Stimulated activated naive CD8-positive, alpha-beta T cell treated with anti-CD3 and anti-CD28 coated beads, Interleukin-15, Interleukin-2, amounts not matched to agents 100 U/mL and 50 U/mL, for 24 hours (primary cell): ENCODE measurements at regions not wholly inside any gene's neighbourhood (a gene's known extent, or its start where the extent isn't known, plus 50 kb on each side); places are given as distances from the start of the nearest gene placed in this dataset.

Source experiments
- ATAC-seq: fragments of 150-1000 bp; cut with Tn5 transposase; one replicate; pipeline ENCODE4 v1.10.0; 2021
- DNase-seq: peaks from one replicate; pipeline ENCODE4 v3.0.0; 2021

GRCh38 chr10:107701943-107702342 is 537.4 kb upstream of the SORCS1 start:
- DNase-seq: no peak
- no peak for ATAC-seq

DNA sequence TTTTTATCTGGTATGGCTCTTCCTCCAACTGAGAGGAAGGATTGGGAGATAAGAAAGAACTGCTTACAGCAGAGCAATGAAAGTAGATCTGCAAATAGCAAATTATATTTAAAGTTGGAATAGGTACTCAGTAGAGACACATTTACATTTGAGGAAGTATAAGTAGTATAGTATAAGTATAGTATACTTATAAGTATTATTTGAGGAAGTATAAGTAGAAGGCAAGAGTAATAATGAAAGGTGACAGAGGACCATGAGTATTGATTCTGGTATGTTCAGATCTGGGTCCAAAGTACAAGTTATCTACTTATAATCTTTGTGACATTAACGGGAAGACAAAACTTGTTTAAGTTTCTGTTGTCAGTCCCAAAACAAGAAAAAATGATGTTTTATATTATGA is 527.6 kb upstream of the SORCS1 start:
- ATAC-seq: no peak
- DNase-seq: no peak

- no peak for DNase-seq
- no peak for ATAC-seq
Measured at GRCh38 chr10:107689323-107689722, 524.8 kb upstream of the SORCS1 start.

DNA sequence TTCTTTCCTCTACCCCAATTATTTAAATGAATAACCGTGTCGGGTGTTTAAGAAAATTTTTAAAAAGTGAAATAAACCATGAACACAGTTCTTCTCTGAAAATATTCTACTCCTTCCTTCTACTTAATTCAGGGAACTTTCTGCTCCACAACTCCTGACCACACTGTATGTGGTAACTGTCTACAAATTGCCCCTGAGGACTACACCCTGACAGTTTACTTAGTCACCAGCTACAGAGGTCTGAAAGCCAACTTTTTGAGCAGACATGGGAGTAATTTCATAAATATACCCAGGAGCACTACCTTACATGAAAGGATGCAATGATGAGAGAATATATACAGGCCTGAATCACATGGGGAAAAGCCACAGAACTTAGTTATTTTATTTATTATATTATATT is 523.2 kb upstream of the SORCS1 start:
- ATAC-seq (no peak), DNase-seq (no peak)

GRCh38 chr10:107686095-107686494 is 521.6 kb upstream of the SORCS1 start:
- DNase-seq (no peak), ATAC-seq (no peak)

DNA sequence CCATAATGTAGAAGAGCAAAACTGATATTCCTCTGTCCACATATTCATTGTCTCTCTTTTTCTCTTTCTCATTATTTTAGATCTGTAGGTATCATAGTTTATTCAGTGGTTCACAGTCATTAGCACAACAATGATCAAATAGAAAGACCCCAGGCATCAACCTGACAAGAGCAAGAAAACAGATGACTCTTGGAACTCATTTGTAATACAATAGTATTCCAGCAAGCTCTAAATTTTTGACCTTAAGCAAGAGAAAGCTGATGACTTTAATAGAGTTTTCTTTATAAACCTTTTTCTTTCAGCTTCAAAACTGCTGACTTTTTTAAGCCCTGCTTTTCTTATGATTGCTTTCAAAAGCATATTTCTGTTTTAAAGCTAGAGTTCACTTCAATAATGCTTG is 507.5 kb upstream of the SORCS1 start:
- ATAC-seq: no peak
- no peak for DNase-seq

DNA sequence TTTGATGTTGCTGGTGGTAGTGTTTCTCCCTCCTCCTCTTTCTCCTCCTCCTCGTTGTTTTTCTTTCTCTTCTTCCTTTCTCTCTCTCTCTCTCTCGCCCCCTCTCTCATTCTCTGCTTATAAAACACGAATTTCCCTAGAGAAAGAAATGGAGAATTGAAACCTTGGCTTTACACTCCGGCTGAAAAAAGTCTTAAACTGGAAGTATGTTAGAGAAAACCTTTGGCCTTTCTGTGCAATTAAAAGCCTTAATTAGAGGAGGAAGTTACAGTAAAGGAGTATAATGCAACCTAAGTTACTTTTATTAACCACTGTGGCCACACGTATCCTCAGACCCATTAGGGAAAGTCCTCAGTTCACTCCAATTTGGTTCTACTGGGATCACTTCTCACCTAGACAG is 501.7 kb upstream of the SORCS1 start:
- DNase-seq: no peak

DNA sequence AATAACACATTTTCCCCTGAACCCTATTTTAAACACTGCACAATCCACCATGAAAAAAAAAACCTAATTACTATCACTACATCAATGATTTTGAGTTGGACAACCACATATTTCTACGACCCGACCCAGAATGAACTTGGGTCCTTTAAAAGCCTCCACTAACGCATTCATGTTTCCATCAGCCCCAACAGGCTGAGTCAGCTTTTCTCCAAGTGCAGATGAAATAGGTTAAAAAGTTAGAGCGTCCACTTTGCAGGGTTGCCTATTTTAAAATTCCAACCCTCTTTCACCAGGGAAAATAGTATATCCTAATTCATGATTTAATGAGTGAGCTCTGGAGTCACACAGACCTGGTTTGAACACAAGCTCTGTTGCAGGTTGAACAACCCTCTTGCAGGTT is 501.0 kb upstream of the SORCS1 start:
- no peak for DNase-seq
- ATAC-seq: no peak

More for the DNA sequence above, 501.7 kb upstream of the SORCS1 start:
- ATAC-seq: no peak

GRCh38 chr10:107657851-107658250 is 493.3 kb upstream of the SORCS1 start:
- no peak for ATAC-seq

DNA sequence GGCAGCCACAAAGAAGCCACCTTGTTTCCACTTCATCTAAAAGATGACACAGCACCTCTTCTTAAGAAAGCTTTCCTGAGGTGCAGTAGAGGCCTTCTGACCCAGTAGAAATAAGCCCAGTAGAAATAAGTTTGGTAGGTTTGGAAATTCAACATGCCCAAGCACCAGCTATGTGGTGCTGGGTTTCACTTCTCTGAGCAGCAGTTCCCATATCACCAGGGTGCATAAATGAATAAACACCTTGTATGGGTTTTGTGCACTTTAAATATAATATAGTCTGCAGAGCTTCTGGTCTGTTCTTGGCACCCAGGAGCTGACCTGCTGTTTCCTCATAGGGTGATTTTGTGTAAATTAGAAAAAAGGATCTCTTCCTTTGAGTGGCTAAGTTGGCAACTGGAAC is 492.4 kb upstream of the SORCS1 start:
- DNase-seq (no peak), ATAC-seq (no peak)

More at GRCh38 chr10:107657851-107658250, 493.3 kb upstream of the SORCS1 start:
- no peak for DNase-seq

- no peak for ATAC-seq
- DNase-seq: no peak
Measured at GRCh38 chr10:107653832-107654287, 489.4 kb upstream of the SORCS1 start.

GRCh38 chr10:107650939-107651338 is 486.4 kb upstream of the SORCS1 start:
- DNase-seq (no peak), ATAC-seq (no peak)

DNA sequence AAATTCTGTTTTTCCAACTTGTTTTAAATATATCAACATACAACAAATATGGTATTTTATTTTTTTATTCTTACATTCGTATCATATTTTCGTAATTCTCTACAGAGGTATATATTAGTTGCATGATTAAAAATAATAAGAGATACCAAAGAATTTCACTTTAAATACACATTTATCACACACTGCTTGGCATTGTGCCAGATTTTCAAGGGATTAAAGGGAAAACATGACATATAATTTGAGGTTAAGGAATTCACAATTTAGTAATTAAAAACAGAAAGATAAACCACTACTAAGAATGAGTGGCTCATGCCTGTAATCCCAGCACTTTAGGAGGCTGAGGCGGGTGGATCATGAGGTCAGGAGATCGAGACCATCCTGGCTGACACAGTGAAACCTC is 484.7 kb upstream of the SORCS1 start:
- no peak for ATAC-seq

GRCh38 chr10:107647462-107647861 is 483.0 kb upstream of the SORCS1 start:
- ATAC-seq (no peak), DNase-seq (no peak)

More for the DNA sequence above, 484.7 kb upstream of the SORCS1 start:
- DNase-seq: no peak

DNA sequence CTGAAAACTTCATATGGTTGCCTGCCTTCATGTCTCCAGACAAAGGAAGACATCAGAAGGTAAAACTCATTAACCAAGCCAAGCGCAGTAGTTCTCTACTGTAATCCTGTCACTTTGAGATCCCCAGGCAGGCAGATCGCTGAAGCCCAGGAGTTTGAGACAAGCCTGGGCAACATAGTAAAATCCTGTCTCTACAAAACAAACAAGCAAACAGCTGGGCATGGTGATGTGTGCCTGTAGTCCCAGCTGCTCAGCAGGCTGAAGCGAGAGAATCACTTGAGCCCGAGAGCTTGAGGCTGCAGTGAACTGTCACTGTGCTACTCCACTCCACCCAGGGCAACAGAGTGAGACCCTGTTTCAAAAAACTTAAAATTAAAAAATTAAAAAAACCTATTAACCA is 467.4 kb upstream of the SORCS1 start:
- DNase-seq (no peak), ATAC-seq (no peak)

GRCh38 chr10:107626862-107627261 is 462.4 kb upstream of the SORCS1 start:
- no peak for ATAC-seq
- no peak for DNase-seq

- no peak for ATAC-seq
- DNase-seq: no peak
Measured at GRCh38 chr10:107623292-107623691, 458.8 kb upstream of the SORCS1 start.

- ATAC-seq (no peak), DNase-seq (no peak)
Measured at GRCh38 chr10:107619139-107619538, 454.6 kb upstream of the SORCS1 start.

GRCh38 chr10:107618504-107618994 is 454.0 kb upstream of the SORCS1 start:
- DNase-seq (no peak), ATAC-seq (no peak)

DNA sequence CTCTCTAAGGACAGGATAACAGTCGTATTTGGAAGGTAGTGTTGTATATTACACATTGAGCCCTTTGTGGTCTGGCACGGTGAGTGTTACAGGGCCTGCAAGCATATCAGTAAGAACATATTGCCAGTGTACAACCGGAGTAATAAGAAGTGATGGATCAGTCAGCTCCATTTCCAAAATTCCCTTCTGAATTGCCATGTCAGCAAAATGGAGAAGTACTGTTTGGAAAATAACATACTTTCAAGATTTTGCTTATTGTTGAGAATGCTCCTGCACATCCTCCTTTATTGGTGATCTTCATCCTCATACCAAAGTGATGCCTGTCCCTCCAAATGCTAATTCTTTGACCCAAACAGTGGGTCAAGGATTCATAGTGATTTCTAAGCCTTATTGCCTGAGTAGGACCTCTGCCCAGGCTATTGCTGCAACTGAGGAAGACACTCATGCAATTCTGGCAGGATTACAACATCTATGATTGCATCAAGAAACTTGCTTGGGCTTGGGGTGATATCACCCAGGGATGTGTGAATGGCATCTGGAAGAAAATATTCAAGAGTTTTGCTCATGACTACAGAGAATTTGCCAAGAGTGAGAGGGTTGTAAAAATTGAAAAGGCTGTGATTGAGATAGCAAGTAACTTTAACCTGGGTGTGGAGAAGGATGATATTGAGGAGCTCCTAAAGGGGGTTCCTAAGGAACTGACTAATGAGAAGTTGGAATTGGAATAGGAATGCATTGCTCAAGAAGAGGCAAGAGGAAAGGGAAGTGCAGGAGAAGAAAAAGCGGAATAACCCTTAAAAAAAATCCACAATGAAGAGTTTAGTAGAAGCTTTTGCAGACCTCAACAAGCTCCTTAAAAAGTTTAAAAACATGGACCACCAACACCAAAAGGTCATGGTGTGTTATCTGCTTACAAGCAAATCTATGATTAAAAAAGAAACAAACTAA is 452.2 kb upstream of the SORCS1 start:
- DNase-seq (no peak), ATAC-seq (no peak)

GRCh38 chr10:107616031-107616430 is 451.5 kb upstream of the SORCS1 start:
- no peak for DNase-seq

GRCh38 chr10:107614939-107615685 is 450.6 kb upstream of the SORCS1 start:
- ATAC-seq: no peak
- no peak for DNase-seq

More at GRCh38 chr10:107616031-107616430, 451.5 kb upstream of the SORCS1 start:
- ATAC-seq: no peak

DNA sequence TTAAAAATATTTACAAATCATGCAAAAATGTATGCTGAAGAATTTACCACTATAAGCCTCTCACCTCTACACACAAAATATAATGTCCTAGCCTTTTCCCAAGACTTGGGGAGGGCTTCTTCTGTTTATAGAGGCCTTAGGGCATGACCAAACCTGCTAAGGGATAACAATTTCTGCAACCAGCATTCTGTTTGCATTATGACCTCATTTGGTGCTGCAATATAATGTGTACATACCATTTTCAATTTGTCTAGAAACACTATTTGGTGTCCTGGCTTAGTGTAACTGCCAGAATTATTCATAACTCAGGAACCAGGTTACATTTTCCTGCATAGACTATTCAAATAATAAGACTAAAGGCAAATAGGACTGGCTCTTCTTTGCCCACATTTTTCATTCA is 446.6 kb upstream of the SORCS1 start:
- ATAC-seq (no peak), DNase-seq (no peak)
